HEK293T (cell line): ENCODE measurements at regions not wholly inside any gene's neighbourhood (a gene's known extent, or its start where the extent isn't known, plus 50 kb on each side); places are given as distances from the start of the nearest gene placed in this dataset.

Source experiments
- CTCF ChIA-PET: fragments of 350-600 bp; formaldehyde crosslinking; extraction: SDS; loops from one replicate; lab custom pipeline; 2021; ENCODE audit warnings: antibody characterized with exemption, inconsistent platforms; lab: Yijun Ruan, JAX
- POLR2A ChIA-PET: fragments of 350-600 bp; formaldehyde crosslinking; extraction: SDS; loops from one replicate; lab custom pipeline; 2020; ENCODE audit warnings: antibody characterized with exemption, inconsistent platforms; lab: Yijun Ruan, JAX
- DNase-seq: peaks from one replicate; pipeline ENCODE4 v3.0.0; 2012; ENCODE audit warnings: mixed read lengths; ENCODE audit errors: extremely low spot score
- ARNT ChIP-seq: fragments of 450-650 bp; IDR thresholded peaks from 2 replicates; pipeline ENCODE4 v1.6.1; 2017; ENCODE audit warnings: mild to moderate bottlenecking
- BHLHE40 ChIP-seq: fragments of 450-650 bp; IDR thresholded peaks from 2 replicates; pipeline ENCODE4 v1.6.1; 2016; ENCODE audit warnings: mild to moderate bottlenecking, moderate library complexity, borderline replicate concordance
- CTBP1 ChIP-seq: fragments of 450-650 bp; IDR thresholded peaks from 2 replicates; pipeline ENCODE4 v1.6.1; 2016; ENCODE audit warnings: borderline replicate concordance
- ELF4 ChIP-seq: fragments of 450-650 bp; IDR thresholded peaks from 2 replicates; pipeline ENCODE4 v1.6.1; 2017; ENCODE audit warnings: antibody characterized with exemption
- FOXA1 ChIP-seq: fragments of 450-650 bp; IDR thresholded peaks from 2 replicates; pipeline ENCODE4 v1.6.1; 2016; ENCODE audit warnings: mild to moderate bottlenecking
- FOXK2 ChIP-seq: fragments of 450-650 bp; IDR thresholded peaks from 2 replicates; pipeline ENCODE4 v1.6.1; 2016; ENCODE audit warnings: mild to moderate bottlenecking
- FOXM1 ChIP-seq: fragments of 450-650 bp; IDR thresholded peaks from 2 replicates; pipeline ENCODE4 v1.6.1; 2017; ENCODE audit warnings: mild to moderate bottlenecking, borderline replicate concordance
- HDGF ChIP-seq: fragments of 450-650 bp; IDR thresholded peaks from 2 replicates; pipeline ENCODE4 v1.6.1; 2017; ENCODE audit warnings: antibody characterized with exemption, borderline replicate concordance
- L3MBTL2 ChIP-seq: fragments of 450-650 bp; conservative IDR thresholded peaks from 2 replicates; pipeline ENCODE4 v1.6.1; 2016; ENCODE audit warnings: mild to moderate bottlenecking
- LEF1 ChIP-seq: fragments of 450-650 bp; IDR thresholded peaks from 2 replicates; pipeline ENCODE4 v1.6.1; 2017; ENCODE audit warnings: mild to moderate bottlenecking, borderline replicate concordance
- NFRKB ChIP-seq: fragments of 450-650 bp; IDR thresholded peaks from 2 replicates; pipeline ENCODE4 v1.6.1; 2016; ENCODE audit warnings: mild to moderate bottlenecking, moderate library complexity
- PKNOX1 ChIP-seq: fragments of 450-650 bp; IDR thresholded peaks from 2 replicates; pipeline ENCODE4 v1.6.1; 2016
- SP1 ChIP-seq: fragments of 450-650 bp; IDR thresholded peaks from 2 replicates; pipeline ENCODE4 v1.6.1; 2017
- SUZ12 ChIP-seq: fragments of 450-650 bp; IDR thresholded peaks from 2 replicates; pipeline ENCODE4 v1.6.1; 2016; ENCODE audit warnings: mild to moderate bottlenecking
- TARDBP ChIP-seq: fragments of 450-650 bp; IDR thresholded peaks from 2 replicates; pipeline ENCODE4 v1.6.1; 2016
- ZNF384 ChIP-seq: fragments of 450-650 bp; IDR thresholded peaks from 2 replicates; pipeline ENCODE4 v1.6.1; 2016

- CTCF ChIA-PET: no interaction called here
- POLR2A ChIA-PET: no interaction called here
Measured at GRCh38 chr9:108158236-108158995, 668.8 kb upstream of the KLF4 start.

GRCh38 chr9:108156270-108156998, 666.9 kb upstream of the KLF4 start:
- no peak for DNase-seq
- TF ChIP-seq LEF1: no peak
- TF ChIP-seq ZNF384: no peak
- no peak for TF ChIP-seq L3MBTL2
- TF ChIP-seq NFRKB: no peak
- no peak for TF ChIP-seq ELF4
- TF ChIP-seq PKNOX1: no peak
- TF ChIP-seq BHLHE40: no peak
- TF ChIP-seq SP1: no peak
- TF ChIP-seq CTBP1: no peak
- TF ChIP-seq ARNT: no peak
- no peak for TF ChIP-seq FOXA1
- POLR2A ChIA-PET: no interaction called here
- CTCF ChIA-PET: no interaction called here

More at GRCh38 chr9:108158236-108158995, 668.8 kb upstream of the KLF4 start:
- TF ChIP-seq ARNT (no peak), PKNOX1 (no peak), BHLHE40 (no peak), ELF4 (no peak), HDGF (no peak), ZNF384 (no peak), FOXM1 (no peak), SUZ12 (no peak)
- no peak for DNase-seq

GRCh38 chr9:108153416-108153815, 663.8 kb upstream of the KLF4 start:
- TF ChIP-seq FOXK2: no peak
- TF ChIP-seq ELF4: no peak
- TF ChIP-seq ARNT: no peak
- TF ChIP-seq FOXM1: no peak
- TF ChIP-seq L3MBTL2: no peak
- no peak for TF ChIP-seq LEF1
- no peak for TF ChIP-seq SP1
- no peak for TF ChIP-seq ZNF384
- TF ChIP-seq CTBP1: no peak
- TF ChIP-seq SUZ12: no peak
- no peak for TF ChIP-seq PKNOX1
- ChIA-PET CTCF (interaction anchor here (0.7 kb wide), 1 partner anchor 114 kb away, joined by 4 read pairs; no protein-coding TSS in a partner anchor), POLR2A (no interaction called here)
- no peak for DNase-seq

- POLR2A ChIA-PET: no interaction called here
- no peak for TF ChIP-seq HDGF
- no peak for TF ChIP-seq BHLHE40
- no peak for DNase-seq
- CTCF ChIA-PET: no interaction called here
Measured at GRCh38 chr9:108150736-108151586, 661.4 kb upstream of the KLF4 start.

- POLR2A ChIA-PET: no interaction called here
- TF ChIP-seq ARNT: no peak
- TF ChIP-seq CTBP1: no peak
- no peak for TF ChIP-seq ZNF384
- TF ChIP-seq FOXA1: no peak
- TF ChIP-seq L3MBTL2: no peak
- no peak for TF ChIP-seq ELF4
- no peak for TF ChIP-seq SP1
- no peak for TF ChIP-seq TARDBP
- no peak for TF ChIP-seq HDGF
- TF ChIP-seq FOXK2: no peak
- TF ChIP-seq BHLHE40: no peak
- no peak for TF ChIP-seq NFRKB
- TF ChIP-seq LEF1: no peak
- no peak for TF ChIP-seq SUZ12
- TF ChIP-seq FOXM1: no peak
- TF ChIP-seq PKNOX1: no peak
- CTCF ChIA-PET: interaction anchor here (0.6 kb wide), 1 partner anchor 21 kb away, joined by 3 read pairs; no protein-coding TSS in a partner anchor
- DNase-seq: no peak
Measured at GRCh38 chr9:108149326-108149725, 659.8 kb upstream of the KLF4 start.
